SK-N-SH treated with all-trans-retinoic acid at 6 μM for 48 hours (cell line): ENCODE measurements at regions not wholly inside any gene's neighbourhood (a gene's known extent, or its start where the extent isn't known, plus 50 kb on each side); places are given as distances from the start of the nearest gene placed in this dataset.

ENCODE experiments used
- ATAC-seq: fragments of 200-7000 bp; cut with Tn5 transposase; 3 replicates; pipeline ENCODE4 v1.9.1; 2020; ENCODE audit warnings: mild to moderate bottlenecking, moderate library complexity
- ARNTL ChIP-seq: fragments of 450-650 bp; formaldehyde crosslinking; IDR thresholded peaks from 2 replicates; pipeline ENCODE4 v1.5.0; 2020; ENCODE audit warnings: low read depth, mild to moderate bottlenecking, moderate library complexity, borderline replicate concordance
- CREB5 ChIP-seq: fragments of 250-450 bp; sonication (Bioruptor Pico); IDR thresholded peaks from 2 replicates; pipeline ENCODE4 v1.5.1; 2020; ENCODE audit warnings: low read depth, mild to moderate bottlenecking, moderate library complexity
- CSDC2 ChIP-seq: fragments of 250-450 bp; sonication (Bioruptor Pico); IDR thresholded peaks from 2 replicates; pipeline ENCODE4 v1.5.0; 2020; ENCODE audit warnings: mild to moderate bottlenecking, moderate library complexity
- ESRRG ChIP-seq: fragments of 250-450 bp; sonication (Bioruptor Pico); IDR thresholded peaks from 2 replicates; pipeline ENCODE4 v1.6.1; 2021; ENCODE audit warnings: mild to moderate bottlenecking
- GLIS3 ChIP-seq: fragments of 250-450 bp; sonication (Bioruptor Pico); IDR thresholded peaks from 2 replicates; pipeline ENCODE4 v1.5.0; 2020; ENCODE audit warnings: mild to moderate bottlenecking, moderate library complexity
- ISL1 ChIP-seq: fragments of 250-450 bp; sonication (Bioruptor Pico); IDR thresholded peaks from 2 replicates; pipeline ENCODE4 v2.1.2; 2022; ENCODE audit warnings: mild to moderate bottlenecking, moderate library complexity
- OSR1 ChIP-seq: fragments of 250-450 bp; sonication (Bioruptor Pico); IDR thresholded peaks from 2 replicates; pipeline ENCODE4 v1.8.0; 2022; ENCODE audit warnings: moderate library complexity, mild to moderate bottlenecking, inconsistent platforms
- POU6F1 ChIP-seq: fragments of 250-450 bp; sonication (Bioruptor Pico); IDR thresholded peaks from 2 replicates; pipeline ENCODE4 v1.8.0; 2021; ENCODE audit warnings: low read depth, mild to moderate bottlenecking, moderate library complexity, borderline replicate concordance
- PPARA ChIP-seq: fragments of 250-450 bp; sonication (Bioruptor Pico); IDR thresholded peaks from 2 replicates; pipeline ENCODE4 v1.5.0; 2020; ENCODE audit warnings: mild to moderate bottlenecking, borderline replicate concordance
- RARB ChIP-seq: fragments of 250-450 bp; sonication (Bioruptor Pico); IDR thresholded peaks from 2 replicates; pipeline ENCODE4 v1.8.0; 2021; ENCODE audit warnings: mild to moderate bottlenecking, moderate library complexity
- SNAI2 ChIP-seq: fragments of 250-450 bp; sonication (Bioruptor Pico); IDR thresholded peaks from 2 replicates; pipeline ENCODE4 v1.5.0; 2020; ENCODE audit warnings: mild to moderate bottlenecking, moderate library complexity
- TCF4 ChIP-seq: fragments of 250-450 bp; sonication (Bioruptor Pico); IDR thresholded peaks from 2 replicates; pipeline ENCODE4 v1.8.0; 2021; ENCODE audit warnings: mild to moderate bottlenecking, moderate library complexity, borderline replicate concordance
- TOX ChIP-seq: fragments of 250-450 bp; sonication (Bioruptor Pico); IDR thresholded peaks from 2 replicates; pipeline ENCODE4 v1.8.0; 2021; ENCODE audit warnings: mild to moderate bottlenecking, moderate library complexity, borderline replicate concordance
- ZC3H10 ChIP-seq: fragments of 250-450 bp; sonication (Bioruptor Pico); IDR thresholded peaks from 2 replicates; pipeline ENCODE4 v1.5.1; 2021; ENCODE audit warnings: mild to moderate bottlenecking, moderate library complexity
- ZFP3 ChIP-seq: fragments of 250-450 bp; sonication (Bioruptor Pico); IDR thresholded peaks from 2 replicates; pipeline ENCODE4 v1.5.0; 2020; ENCODE audit warnings: mild to moderate bottlenecking, moderate library complexity
- ZNF565 ChIP-seq: fragments of 450-650 bp; formaldehyde crosslinking; conservative IDR thresholded peaks from 2 replicates; pipeline ENCODE4 v1.5.0; 2020; ENCODE audit warnings: low read depth, mild to moderate bottlenecking, moderate library complexity
- ZNF70 ChIP-seq: fragments of 450-650 bp; formaldehyde crosslinking; IDR thresholded peaks from 2 replicates; pipeline ENCODE4 v1.5.0; 2020; ENCODE audit warnings: mild to moderate bottlenecking, moderate library complexity
- TF ChIP-seq, protein P1 (sequence below): fragments of 250-450 bp; sonication (Bioruptor Pico); IDR thresholded peaks from 2 replicates; pipeline ENCODE4 v1.8.0; 2020; ENCODE audit warnings: mild to moderate bottlenecking, moderate library complexity, borderline replicate concordance
- TF ChIP-seq, protein P2 (sequence below): fragments of 250-450 bp; sonication (Bioruptor Pico); IDR thresholded peaks from 2 replicates; pipeline ENCODE4 v1.5.1; 2021; ENCODE audit warnings: mild to moderate bottlenecking, moderate library complexity
- TF ChIP-seq, protein P3 (sequence below): fragments of 250-450 bp; sonication (Bioruptor Pico); IDR thresholded peaks from 2 replicates; pipeline ENCODE4 v1.5.0; 2020; ENCODE audit warnings: mild to moderate bottlenecking, moderate library complexity

DNA sequence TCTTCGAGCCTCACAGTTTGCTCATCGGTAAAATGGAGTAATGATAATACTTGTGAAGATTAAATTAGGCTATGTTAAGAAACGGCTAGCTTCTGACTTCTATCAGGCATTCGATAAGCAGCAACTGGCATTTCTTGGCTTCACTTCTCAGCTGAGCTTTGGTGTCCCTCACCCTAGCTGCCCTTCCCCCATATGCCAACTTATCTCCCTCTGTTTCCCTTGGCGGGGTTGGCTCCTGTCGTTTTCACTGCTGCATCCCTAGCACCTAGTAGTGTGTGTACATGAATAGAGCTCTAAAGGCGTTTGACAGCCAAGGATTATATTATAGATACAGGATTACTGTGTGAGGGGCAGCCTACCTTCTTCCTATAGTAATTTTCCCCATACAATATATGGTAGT, 97.5 kb downstream of the TNFSF11 start (continued):
- TF ChIP-seq ZC3H10 (CRISPR knock-in tag) (no peak), GLIS3 (CRISPR knock-in tag) (no peak), ESRRG (CRISPR knock-in tag) (no peak)
- TF ChIP-seq, protein P1, sequence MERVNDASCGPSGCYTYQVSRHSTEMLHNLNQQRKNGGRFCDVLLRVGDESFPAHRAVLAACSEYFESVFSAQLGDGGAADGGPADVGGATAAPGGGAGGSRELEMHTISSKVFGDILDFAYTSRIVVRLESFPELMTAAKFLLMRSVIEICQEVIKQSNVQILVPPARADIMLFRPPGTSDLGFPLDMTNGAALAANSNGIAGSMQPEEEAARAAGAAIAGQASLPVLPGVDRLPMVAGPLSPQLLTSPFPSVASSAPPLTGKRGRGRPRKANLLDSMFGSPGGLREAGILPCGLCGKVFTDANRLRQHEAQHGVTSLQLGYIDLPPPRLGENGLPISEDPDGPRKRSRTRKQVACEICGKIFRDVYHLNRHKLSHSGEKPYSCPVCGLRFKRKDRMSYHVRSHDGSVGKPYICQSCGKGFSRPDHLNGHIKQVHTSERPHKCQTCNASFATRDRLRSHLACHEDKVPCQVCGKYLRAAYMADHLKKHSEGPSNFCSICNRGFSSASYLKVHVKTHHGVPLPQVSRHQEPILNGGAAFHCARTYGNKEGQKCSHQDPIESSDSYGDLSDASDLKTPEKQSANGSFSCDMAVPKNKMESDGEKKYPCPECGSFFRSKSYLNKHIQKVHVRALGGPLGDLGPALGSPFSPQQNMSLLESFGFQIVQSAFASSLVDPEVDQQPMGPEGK (CRISPR knock-in tag), result no peak
- TF ChIP-seq, all 23 proteins: peak for 0

GRCh38 chr13:42673677-42674076, 99.7 kb downstream of the TNFSF11 start:
- TF ChIP-seq POU6F1 (CRISPR knock-in tag), result no peak
- TF ChIP-seq ARNTL (CRISPR knock-in tag), result no peak
- TF ChIP-seq OSR1 (CRISPR knock-in tag), result no peak
- no peak for TF ChIP-seq TOX (CRISPR knock-in tag)
- TF ChIP-seq ISL1, result no peak
- no peak for TF ChIP-seq RARB (CRISPR knock-in tag)
- TF ChIP-seq ZNF70 (CRISPR knock-in tag), result no peak
- no peak for TF ChIP-seq ESRRG (CRISPR knock-in tag)
- TF ChIP-seq, protein P2, sequence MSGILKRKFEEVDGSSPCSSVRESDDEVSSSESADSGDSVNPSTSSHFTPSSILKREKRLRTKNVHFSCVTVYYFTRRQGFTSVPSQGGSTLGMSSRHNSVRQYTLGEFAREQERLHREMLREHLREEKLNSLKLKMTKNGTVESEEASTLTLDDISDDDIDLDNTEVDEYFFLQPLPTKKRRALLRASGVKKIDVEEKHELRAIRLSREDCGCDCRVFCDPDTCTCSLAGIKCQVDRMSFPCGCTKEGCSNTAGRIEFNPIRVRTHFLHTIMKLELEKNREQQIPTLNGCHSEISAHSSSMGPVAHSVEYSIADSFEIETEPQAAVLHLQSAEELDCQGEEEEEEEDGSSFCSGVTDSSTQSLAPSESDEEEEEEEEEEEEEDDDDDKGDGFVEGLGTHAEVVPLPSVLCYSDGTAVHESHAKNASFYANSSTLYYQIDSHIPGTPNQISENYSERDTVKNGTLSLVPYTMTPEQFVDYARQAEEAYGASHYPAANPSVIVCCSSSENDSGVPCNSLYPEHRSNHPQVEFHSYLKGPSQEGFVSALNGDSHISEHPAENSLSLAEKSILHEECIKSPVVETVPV (CRISPR knock-in tag), result no peak
- TF ChIP-seq ZNF565 (CRISPR knock-in tag), result no peak
- TF ChIP-seq TCF4 (CRISPR knock-in tag), result no peak
- no peak for TF ChIP-seq PPARA (CRISPR knock-in tag)
- no peak for TF ChIP-seq CREB5
- TF ChIP-seq ZFP3 (CRISPR knock-in tag), result no peak
- TF ChIP-seq, protein P3, sequence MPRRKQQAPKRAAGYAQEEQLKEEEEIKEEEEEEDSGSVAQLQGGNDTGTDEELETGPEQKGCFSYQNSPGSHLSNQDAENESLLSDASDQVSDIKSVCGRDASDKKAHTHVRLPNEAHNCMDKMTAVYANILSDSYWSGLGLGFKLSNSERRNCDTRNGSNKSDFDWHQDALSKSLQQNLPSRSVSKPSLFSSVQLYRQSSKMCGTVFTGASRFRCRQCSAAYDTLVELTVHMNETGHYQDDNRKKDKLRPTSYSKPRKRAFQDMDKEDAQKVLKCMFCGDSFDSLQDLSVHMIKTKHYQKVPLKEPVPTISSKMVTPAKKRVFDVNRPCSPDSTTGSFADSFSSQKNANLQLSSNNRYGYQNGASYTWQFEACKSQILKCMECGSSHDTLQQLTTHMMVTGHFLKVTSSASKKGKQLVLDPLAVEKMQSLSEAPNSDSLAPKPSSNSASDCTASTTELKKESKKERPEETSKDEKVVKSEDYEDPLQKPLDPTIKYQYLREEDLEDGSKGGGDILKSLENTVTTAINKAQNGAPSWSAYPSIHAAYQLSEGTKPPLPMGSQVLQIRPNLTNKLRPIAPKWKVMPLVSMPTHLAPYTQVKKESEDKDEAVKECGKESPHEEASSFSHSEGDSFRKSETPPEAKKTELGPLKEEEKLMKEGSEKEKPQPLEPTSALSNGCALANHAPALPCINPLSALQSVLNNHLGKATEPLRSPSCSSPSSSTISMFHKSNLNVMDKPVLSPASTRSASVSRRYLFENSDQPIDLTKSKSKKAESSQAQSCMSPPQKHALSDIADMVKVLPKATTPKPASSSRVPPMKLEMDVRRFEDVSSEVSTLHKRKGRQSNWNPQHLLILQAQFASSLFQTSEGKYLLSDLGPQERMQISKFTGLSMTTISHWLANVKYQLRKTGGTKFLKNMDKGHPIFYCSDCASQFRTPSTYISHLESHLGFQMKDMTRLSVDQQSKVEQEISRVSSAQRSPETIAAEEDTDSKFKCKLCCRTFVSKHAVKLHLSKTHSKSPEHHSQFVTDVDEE, result no peak
- no peak for TF ChIP-seq SNAI2 (CRISPR knock-in tag)
- TF ChIP-seq GLIS3 (CRISPR knock-in tag), result no peak
- TF ChIP-seq ZC3H10 (CRISPR knock-in tag), result no peak
- no peak for TF ChIP-seq CSDC2 (CRISPR knock-in tag)

GRCh38 chr13:42680748-42681147, 100.6 kb upstream of the FAM216B start:
- ATAC-seq, result no peak

More at GRCh38 chr13:42673677-42674076, 99.7 kb downstream of the TNFSF11 start:
- no peak for ATAC-seq

More at GRCh38 chr13:42680748-42681147, 100.6 kb upstream of the FAM216B start:
- TF ChIP-seq ISL1, result no peak
- no peak for TF ChIP-seq ESRRG (CRISPR knock-in tag)
- TF ChIP-seq SNAI2 (CRISPR knock-in tag), result no peak
- no peak for TF ChIP-seq OSR1 (CRISPR knock-in tag)
